ENCODE measurements at regions not wholly inside any gene's neighbourhood (a gene's known extent, or its start where the extent isn't known, plus 50 kb on each side); places are given as distances from the start of the nearest gene placed in this dataset.

GRCh38 chr21:35106246-35106835 is 57.2 kb upstream of the RUNX1 start:
- H3K9me1 ChIP-seq (replicated peaks; ENCODE audit: control insufficient read depth, extremely low read depth, insufficient read depth, low read length): no peaks in the 10 kb centered on the region
- peaks cover 0 to 2% of the 10 kb centered on the region in 2 experiments for H3K27me3 ChIP-seq (ENCODE audit: control insufficient read depth in 2 of 2, insufficient read depth in 2 of 2, low read length in 2 of 2)
- no peaks in the 10 kb centered on the region for H3K9me3 ChIP-seq (replicated peaks; ENCODE audit: control insufficient read depth, insufficient read depth, low read length)
- no peaks in the 10 kb centered on the region for H3K4me1 ChIP-seq (ENCODE audit: control insufficient read depth, extremely low read depth, insufficient read depth, low read length)
- ChIA-PET CTCF (interaction anchor here (0.7 kb wide), 1 partner anchor 631 kb away, joined by 3 read pairs; no protein-coding TSS in a partner anchor), POLR2A (no interaction called here)
- H3K27ac ChIP-seq (ENCODE audit: insufficient read depth, low read depth, low read length): no peak overlapping the region
- TF ChIP-seq POLR2A (IDR thresholded peaks at IDR 0.05; ENCODE audit: low read depth, low read length) (no peak), EZH2 (IDR thresholded peaks at IDR 0.05; ENCODE audit: borderline replicate concordance, low read depth, low read length, severe bottlenecking) (no peak), POLR2AphosphoS5 (IDR thresholded peaks at IDR 0.05; ENCODE audit: insufficient read depth, low read depth, low read length) (no peak), MAX (IDR thresholded peaks at IDR 0.05; ENCODE audit: insufficient read depth, insufficient read length) (no peak), FOS (IDR thresholded peaks at IDR 0.05; ENCODE audit: borderline replicate concordance, insufficient read depth, low read length) (no peak), CTCF (IDR thresholded peaks at IDR 0.05; ENCODE audit: extremely low read depth in 1 of 2, insufficient read depth in 1 of 2, low read depth in 1 of 2, low read length in 2 of 2) (no peak), MYC (IDR thresholded peaks at IDR 0.05; ENCODE audit: low read depth, low read length) (no peak), JUN (IDR thresholded peaks at IDR 0.05; ENCODE audit: borderline replicate concordance, insufficient read depth, insufficient read length, low read depth) (no peak), GATA2 (IDR thresholded peaks at IDR 0.05; ENCODE audit: insufficient read depth, insufficient read length, low read depth, low read length) (no peak)
- FAIRE-seq (no peak), DNase-seq (ENCODE audit: low read depth, low spot score) (no peak)
- H4K20me1 ChIP-seq (replicated peaks; ENCODE audit: control insufficient read depth, extremely low read depth, insufficient read depth, low read length): no peaks in the 10 kb centered on the region
- no peak overlapping the region for H3K4me2 ChIP-seq (ENCODE audit: insufficient read depth, low read length)
- no peaks in the 10 kb centered on the region for H3K36me3 ChIP-seq (ENCODE audit: control insufficient read depth in 2 of 2, extremely low read depth in 1 of 2, insufficient read depth in 2 of 2, low read length in 2 of 2)
- H3K4me3 ChIP-seq (replicated peaks in 1 of 3; ENCODE audit: insufficient read depth in 1 of 3, low read depth in 1 of 3, low read length in 3 of 3): no peak overlapping the region
- dilution Hi-C loops (cut with MboI; ENCODE audit: extremely low pct_ligation_motif_present, low sequenced_read_pairs) (no loop called here), intact Hi-C loops (cut with micrococcal nuclease) (no loop called here)
- no peak overlapping the region for H3K9ac ChIP-seq (replicated peaks; ENCODE audit: extremely low read depth, insufficient read depth, low read length)
- H3K79me2 ChIP-seq (ENCODE audit: control insufficient read depth, insufficient read depth, low read length): no peaks in the 10 kb centered on the region
- BruUV-seq (replicated peaks): no TSS peak
- H2AFZ ChIP-seq (ENCODE audit: low read depth, low read length): no peak overlapping the region

Data from endothelial cell of umbilical vein (primary cell).